SIG-M5 (cell line): ENCODE measurements at regions not wholly inside any gene's neighbourhood (a gene's known extent, or its start where the extent isn't known, plus 50 kb on each side); places are given as distances from the start of the nearest gene placed in this dataset.

Experiments
- DNase-seq: peaks from one replicate; lab custom pipeline; 2025; lab: John Stamatoyannopoulos, UW

DNA sequence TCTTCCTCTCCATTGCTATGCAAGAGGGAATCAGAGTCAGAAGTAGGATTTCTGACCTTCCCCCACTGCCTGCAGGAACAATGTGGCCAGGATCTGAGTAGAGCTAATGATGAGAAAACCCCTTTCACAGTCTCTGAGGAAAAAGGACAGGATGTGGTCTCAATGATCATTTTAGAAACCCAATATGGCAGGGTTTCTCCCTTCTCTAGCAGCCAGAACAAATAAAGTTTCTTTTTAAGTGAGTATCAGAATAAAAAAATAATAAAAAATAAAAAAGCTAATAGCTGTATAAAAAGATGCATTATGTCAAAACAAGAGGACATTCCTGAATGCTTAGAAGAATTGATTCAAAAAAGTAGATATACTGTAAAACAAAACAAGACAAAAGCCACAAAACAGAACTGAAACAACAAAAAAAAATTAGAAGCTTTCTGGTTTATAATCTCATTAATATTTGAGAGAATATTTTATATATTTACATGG, 1124.9 kb upstream of the ZEB2 start:
- no peak for DNase-seq

DNA sequence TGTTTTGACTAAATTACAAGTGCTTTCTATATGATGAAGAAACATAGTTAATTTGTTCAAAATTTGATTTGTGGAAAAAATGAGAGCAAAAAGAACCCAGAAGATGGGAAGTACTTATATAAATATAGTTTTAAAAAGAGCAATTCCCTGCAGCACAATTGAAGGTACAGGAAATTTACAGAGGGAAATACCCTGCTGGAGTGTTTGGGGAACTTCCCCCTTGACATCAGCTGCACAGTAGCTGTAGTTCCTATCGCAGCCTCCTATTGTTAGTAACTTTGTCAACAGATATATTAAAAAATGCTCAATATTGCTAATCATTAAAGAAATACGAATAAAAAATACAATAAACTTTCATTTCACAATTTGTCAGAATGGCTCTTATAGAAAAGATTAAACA, 1118.8 kb upstream of the ZEB2 start:
- DNase-seq = no peak

DNA sequence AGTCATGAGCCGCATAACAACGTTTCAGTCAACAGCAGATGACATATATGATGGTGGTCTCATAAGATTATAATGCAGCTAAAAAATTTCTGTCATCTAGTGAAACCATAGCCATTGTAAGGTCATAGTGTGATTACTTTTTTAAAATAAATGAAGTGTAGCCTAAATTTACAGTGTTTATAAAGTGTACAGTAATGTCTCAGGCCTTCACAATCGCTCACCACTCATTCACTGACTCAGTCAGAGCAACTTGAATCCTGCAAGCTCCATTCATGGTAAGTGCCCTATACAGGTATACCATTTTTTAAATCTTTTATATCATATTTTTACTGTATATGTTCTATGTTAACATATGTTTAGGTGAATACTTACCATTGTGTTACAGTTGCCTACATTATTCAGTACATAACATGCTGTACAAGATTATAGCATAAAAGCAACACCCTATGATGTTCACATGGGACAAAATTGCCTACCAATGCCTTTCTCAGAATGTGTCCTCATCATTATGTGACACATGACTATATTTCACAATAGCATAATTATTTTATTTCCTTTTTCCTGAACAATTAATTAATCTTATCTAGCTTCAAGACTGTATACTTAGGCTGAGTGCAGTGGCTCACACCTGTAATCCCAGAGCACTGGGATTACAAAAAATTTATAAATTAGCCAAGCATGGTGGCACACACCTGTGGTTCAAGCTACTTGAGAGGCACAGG, 1115.9 kb upstream of the ZEB2 start:
- DNase-seq = no peak

DNA sequence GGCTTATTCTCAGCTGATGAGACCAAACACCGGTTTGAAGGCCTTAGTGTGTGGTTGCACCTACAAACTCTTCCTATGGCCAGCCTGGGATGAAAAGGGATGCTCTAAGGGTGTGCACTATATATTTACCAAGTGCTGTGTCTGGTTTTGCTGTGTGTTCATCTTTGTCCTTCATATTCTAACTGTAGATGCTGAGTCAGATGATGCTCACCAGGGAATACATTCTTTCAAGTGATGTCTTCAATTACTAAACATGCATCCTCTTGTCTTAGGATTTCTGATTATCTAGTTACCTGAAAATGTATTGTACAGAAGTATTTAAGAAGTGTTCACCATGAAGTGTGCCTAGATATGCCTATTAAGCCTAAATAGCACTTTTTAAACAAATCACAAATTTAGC, 1111.6 kb upstream of the ZEB2 start:
- DNase-seq = no peak

DNA sequence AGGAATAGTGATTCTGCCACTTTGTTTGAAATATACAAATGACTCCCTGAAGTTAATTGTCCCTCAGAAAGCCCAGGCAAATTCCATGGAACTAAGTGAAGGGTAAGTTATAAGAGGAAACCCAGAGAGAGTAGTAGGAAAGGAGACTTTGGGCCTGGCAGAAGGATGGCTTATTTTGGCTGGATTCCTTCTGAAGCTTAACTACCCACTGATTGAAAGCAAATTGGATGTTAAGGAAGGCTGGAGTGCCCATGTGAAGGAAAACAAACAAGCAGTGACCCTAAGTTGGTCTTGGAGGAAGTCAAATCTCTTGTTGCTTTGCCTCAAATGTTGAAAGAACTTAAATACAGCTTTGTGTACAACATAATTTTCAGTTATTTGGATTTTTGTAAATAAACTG, 1106.4 kb upstream of the ZEB2 start:
- no peak for DNase-seq

DNA sequence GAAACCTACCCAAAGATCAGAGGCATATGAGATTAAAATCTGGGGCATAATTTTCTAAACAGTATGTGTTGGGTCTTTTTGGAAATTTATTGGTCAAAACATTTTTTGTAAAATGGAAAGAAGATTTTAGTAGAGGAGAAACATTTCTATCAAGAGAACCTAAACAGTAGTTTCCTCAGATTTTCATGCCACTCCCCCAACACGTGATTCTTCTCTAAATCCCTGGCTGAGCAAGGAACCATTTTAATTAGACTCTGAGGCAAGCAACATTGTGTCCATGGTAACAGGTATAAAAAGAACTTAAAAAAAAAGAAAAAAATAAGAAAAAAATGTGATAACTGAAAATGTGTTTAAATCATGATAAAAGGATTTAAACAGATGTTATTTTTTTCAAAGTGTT, 1105.2 kb upstream of the ZEB2 start:
- no peak for DNase-seq

DNA sequence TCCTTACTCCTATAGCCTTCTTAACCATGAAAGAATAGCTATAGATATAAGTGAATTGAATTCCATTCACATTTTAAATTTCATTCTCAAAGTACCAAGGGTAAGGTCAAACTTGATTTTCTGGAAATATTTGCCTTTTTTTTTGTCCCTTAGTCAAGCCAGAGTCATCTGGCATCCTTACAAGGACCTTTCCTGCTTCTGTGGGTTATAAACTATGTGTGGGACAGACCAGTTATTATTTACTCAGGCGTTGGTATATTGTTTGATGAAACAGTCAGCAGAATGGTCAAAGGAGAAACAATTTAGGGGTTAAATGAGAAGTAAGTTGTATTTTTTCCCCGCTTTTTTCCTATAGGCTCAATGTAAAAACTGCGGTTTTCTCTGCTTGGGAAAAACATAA, 1103.2 kb upstream of the ZEB2 start:
- no peak for DNase-seq

DNA sequence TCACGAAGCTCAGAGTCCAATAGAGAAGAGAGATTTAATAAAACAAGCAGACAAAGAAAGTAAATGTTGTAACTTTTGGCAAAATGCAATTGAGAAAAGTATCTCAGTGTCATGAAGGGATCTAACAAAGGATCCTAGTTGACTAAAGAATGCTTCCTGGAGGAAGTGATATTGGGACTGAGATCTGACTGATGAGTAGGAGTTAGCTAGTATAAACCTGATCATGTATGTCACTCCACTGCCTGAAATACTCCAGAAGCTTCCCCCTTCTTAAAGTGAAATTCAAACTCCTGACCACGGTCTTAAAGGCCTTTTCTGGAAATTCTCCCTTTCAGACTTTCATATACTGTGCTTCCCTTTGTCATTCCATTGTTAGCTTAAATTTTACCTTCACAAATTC, 1102.4 kb upstream of the ZEB2 start:
- no peak for DNase-seq

DNA sequence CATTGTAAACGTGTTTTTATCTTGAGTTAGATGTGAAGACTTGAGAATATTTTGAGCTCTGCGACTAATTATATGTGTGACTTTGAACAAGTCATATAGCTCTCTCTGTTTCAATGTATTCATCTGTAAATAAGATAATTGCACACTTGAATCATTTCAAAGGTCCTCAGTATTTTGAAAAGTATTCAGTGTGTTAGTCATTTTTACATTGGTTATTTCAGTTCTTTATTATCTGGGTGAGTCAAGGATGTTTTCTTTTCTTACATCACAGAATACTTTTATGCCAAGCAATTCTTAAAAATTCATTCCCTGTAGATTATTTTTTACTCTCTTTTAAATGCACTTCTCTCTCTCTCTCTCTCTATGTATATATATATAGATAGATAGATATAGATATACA, 1098.0 kb upstream of the ZEB2 start:
- no peak for DNase-seq

DNA sequence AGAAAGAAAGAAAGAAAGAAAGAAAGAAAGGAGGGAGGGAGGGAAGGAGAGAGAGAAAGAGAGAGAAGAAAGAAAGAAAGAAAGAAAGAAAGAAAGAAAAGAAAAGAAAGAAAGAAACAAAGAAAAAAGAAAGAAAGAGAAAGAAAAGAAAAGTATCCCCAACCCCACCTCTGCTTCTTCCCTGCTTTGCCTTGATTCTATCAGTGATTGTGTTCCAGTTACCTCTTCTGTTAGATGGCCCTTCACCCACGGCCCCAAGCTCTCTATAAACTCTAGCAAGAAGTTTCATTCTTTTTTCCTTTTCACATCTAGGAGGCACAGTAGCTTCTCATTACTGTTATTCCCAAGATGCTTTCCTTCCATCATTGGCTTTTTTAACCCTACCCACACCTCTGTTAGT, 1097.5 kb upstream of the ZEB2 start:
- no peak for DNase-seq

DNA sequence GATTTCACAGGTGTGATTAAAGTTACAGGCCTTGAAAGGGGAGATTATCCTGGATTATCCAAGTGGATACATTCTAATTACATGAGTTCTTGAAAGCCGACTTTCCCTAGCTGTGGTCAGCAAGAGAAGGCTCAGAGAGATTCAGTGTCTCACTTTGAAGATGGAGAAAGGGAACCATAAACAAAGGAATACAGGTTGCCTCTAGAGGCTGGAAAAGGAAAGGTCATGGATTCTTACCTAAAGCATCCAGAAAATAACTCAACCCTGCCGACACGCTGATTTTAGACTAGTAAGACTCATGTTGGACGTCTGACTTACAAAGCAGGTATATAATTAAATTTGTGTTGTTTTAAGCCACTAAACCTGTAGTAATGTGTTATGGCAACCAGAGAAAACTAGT, 1095.7 kb upstream of the ZEB2 start:
- DNase-seq = no peak

DNA sequence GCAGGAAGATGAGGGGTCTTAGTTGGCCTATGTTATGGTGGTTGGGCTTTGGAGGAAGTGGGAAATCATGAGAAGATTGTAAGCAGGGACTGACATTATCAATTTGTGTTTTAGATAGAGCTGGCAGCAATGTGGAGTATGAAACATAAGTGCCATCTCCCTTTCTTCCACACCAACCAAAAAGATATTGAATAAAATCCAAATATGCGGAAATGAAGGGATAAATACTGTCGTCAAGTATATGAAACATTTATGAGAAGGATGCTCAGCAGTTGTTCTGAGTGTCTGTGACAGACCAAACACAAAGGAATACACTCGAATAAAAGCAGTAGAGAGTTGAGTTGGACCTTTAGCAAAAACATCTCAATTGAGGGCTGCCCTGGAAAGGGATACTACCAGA, 1090.0 kb upstream of the ZEB2 start:
- no peak for DNase-seq

DNA sequence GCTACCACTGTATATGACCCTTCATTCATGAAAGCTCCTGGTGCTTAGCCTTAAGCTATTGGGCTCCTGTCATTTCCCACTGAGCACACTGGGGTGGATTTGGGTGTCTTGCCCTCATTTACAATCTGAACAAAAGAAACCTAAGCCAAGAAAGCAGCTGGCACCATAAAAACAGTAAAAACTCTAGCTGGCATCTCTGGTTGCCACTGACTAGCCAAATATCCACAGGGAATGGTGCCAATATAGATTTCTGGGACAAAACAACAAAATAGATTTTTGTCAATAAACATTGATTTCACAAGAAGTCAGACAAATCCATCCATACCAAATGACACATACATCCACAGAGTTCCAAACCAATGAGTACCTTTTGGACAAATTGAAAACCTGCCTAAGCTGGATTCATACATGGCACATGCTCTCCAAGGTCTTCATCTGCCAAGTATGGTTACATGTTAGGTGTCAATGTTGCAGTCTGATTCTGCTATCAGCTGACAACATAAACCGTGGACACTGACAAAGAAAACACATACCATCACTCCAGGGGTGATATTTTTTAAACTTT, 1081.5 kb upstream of the ZEB2 start:
- no peak for DNase-seq

DNA sequence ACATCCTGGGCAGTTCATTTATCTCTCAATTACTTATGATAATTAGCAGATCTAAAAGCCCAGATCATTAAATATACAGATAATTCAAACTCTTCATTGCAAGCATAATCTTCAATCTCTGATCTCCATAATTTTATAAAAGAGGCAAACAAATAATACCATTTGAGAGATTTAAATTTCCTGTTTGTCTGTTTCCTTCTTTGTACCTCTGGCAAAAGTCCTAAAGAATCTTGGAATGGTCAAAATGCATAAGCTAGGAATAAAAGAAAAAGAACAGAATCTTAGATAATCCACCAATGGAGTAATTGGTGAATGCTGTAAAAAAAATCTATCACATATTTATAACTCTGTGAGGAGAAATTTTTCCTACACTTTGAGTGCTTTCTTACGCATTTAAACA, 1080.9 kb upstream of the ZEB2 start:
- DNase-seq = no peak

DNA sequence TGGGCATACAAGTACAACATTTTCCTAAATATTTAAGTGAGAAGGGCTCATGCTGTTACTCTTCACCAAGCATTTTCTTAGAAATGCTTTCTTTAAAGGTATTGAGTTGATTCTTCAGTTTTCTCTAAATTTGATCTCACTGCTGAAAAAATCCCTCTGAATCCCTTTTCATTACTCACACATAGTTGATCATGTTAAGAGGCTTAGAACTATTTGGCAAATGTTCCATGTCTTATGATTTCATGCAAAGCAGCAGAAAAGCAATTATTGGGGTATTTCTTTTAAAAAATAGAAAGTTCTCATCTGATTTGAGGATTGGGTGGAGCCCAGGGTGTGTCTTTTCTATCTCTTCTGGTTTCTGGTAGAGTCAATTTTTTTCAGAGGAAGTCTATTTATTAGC, 1079.8 kb upstream of the ZEB2 start:
- DNase-seq = no peak

DNA sequence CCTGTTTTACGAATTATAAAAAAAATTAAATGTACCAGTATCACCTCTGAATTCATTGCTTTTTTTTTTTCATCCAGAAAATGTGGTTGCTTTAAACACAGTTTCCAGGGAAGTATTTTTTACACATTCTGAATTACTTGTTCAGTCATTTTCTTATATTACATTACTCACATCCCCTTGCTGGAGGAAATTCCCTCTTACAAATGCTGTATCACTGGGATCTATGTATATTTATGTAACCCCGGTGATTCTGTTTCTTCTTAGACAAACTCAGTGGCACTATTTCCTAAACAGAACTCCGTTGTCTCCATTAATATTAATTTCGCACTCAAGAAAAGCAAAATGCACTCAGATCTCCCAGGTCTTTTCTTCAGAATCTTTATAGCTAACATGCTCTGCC, 1078.5 kb upstream of the ZEB2 start:
- DNase-seq = no peak

DNA sequence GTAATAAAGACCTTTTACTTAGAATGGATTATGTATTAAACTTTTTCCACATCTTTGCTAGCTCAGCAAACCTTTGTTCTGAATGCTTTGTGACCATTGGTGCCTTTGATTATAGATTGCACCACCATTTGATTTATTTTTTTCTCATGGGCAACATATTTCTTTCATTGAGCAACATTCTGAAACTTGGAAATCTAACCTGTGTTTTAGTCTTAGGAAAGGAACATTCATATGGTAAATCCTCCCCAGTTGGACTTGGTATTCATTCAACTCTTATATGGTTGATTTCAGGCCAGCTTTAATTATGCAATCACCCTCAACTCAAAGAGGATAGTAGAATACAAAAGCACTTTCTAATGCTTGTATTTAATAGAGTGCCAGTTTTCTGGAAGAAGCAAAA, 1077.9 kb upstream of the ZEB2 start:
- no peak for DNase-seq

DNA sequence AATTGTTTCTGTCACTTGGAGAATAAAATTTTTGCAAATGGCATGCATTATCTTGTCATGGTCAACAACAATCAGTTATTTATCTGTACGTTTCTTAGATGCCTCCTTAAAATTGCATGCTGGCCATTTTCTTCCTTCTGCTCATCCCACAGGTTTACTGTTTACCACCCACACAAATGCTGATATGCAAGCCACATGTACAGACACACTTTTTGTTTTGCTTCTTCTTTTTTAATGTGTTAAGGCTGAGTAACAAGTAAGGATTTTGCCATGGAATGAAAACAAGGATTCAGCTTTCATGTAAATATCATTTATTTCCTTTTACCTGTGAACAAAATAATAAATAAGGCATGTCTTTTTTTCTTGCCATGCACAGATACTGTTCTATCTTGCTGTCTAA, 1077.1 kb upstream of the ZEB2 start:
- DNase-seq = no peak

DNA sequence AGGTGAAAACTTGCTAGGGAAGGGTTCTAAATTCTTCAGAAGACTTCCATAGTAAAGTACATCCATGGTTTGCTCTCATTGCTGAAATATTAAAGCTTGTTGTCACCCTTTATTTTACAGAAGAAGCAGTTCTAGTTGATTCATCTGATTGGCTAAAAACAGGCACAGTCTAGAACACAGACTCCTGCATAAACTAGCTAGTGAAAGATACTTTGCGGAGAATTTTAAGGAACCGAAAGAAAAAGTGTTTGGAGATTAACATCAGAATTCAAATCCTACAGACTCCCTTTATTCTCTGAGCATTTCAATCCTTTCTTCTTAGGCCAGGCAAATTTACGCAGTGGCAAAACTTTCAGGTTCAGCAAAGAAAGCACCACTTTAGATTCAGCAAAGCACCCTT, 1076.5 kb upstream of the ZEB2 start:
- no peak for DNase-seq

DNA sequence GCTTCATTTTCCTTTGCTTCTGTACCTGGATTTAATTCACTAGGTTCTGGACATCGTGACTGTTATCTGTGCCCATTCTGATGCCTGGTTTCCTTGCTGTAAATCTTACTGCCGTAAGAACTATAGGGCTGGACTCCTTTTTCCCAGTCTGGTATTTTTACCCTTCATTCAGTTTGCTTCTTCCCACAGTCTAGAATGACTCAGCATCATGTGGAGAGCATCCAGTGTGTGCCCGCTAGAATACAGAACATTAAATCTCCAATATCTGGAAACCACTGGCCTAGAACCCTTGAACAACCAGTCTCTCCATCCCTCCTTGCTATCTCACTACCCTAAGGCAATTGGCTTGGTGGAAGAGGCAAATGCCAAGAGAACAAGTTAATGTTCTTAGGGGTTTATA, 1075.4 kb upstream of the ZEB2 start:
- DNase-seq = no peak

DNA sequence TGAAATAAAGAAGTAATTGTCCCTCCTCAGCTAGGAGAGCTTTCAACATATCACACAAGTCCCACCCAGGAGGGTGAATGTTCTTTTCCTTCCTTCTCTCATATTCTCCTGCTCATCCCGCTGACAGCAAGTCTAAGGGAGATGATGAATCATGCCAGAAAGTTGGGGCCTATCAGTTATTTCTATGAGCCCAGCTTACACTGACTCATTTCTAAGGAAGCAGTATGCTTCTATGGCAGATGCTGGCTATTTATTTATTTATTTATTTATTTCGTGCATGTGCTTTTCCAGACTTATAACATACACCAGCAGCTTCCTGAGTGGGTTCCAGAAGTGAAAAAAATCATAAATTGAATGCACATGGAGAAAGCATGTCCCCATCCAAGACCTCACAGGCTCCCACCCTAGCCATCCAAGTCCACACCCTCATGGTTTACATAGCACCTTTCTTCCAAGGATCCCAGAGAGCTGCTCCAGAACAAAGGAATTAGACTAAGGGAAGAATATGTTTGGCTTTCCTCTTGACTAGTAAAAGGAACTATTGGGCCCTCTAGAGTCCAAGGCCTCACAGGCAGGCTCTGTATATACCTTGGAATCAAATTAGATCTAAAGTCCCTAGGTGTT, 1074.2 kb upstream of the ZEB2 start:
- no peak for DNase-seq

DNA sequence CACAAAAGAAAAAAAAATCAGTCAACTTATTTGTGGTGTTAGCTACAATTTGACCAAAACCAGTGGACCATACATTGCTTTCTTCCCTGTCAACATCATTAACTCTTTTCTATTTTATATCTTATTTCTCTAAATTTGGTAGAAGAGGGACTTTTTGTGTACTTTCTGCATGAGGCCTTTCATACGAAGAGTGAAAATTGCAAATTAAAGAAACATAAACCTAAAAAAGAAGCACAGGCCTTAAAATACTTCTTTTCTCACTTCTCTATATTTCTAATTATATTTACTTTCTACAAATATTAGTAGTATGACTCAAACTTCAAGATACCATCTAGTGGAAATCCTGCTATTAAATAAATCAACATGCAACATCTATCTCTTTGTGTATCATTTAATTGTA, 1073.4 kb upstream of the ZEB2 start:
- DNase-seq = no peak

DNA sequence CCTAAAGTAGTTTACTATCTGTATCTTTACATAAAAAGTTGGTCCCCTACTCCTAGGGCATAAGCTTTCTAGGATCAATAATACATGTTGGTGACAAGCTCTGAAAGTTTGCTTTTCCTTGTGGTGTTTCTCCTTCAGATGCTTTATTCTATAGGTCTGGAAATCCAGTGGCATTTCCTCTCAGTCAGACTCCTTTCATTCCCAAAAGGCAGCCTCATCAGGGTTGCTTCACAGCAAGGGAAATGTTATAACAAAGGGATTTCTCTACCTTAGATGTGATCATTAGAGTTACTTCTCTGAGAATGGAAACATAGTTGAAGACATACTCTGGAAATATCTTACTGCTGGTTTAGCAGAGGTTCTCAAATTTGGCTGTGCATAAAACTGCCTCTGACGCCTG, 1072.4 kb upstream of the ZEB2 start:
- DNase-seq = no peak
